OCI-LY7 (cell line): ENCODE measurements at regions not wholly inside any gene's neighbourhood (a gene's known extent, or its start where the extent isn't known, plus 50 kb on each side); places are given as distances from the start of the nearest gene placed in this dataset.

Experiments used
- BruUV-seq: library from RNA; stranded (reverse); fragments of 400-500 nt; replicated peaks from 2 replicates; lab custom pipeline; 2021; lab: Mats Ljungman, UMichigan
- CTCF ChIA-PET: fragments of 300-600 bp; sonication (Branson Sonifier 250); formaldehyde crosslinking; loops from one replicate; lab custom pipeline; 2022; ENCODE audit warnings: antibody characterized with exemption; ENCODE audit not compliant: unreplicated experiment; lab: Charles Lee
- POLR2A ChIA-PET: fragments of 300-600 bp; sonication (Branson Sonifier 250); formaldehyde crosslinking; loops from one replicate; lab custom pipeline; 2022; ENCODE audit warnings: antibody characterized with exemption; lab: Charles Lee
- DNase-seq: peaks from one replicate; pipeline ENCODE4 v3.0.0-alpha.2; 2015; ENCODE audit warnings: low spot score
- H2AFZ ChIP-seq: fragments of 200-600 bp; sonication (generic), shearing (Covaris generic); 2 replicates; pipeline ENCODE4 v1.6.1; 2014; ENCODE audit warnings: mild to moderate bottlenecking, antibody characterized with exemption, low read length, moderate library complexity
- H3K27ac ChIP-seq: fragments of 200-600 bp; sonication (generic); 2 replicates; pipeline ENCODE4 v1.5.1; 2014; ENCODE audit warnings: mixed run types, low read depth, mild to moderate bottlenecking, moderate library complexity, low read length, inconsistent platforms; ENCODE audit not compliant: poor library complexity, severe bottlenecking
- H3K36me3 ChIP-seq: fragments of 200-600 bp; sonication (generic); 2 replicates; pipeline ENCODE4 v1.6.1; 2014; ENCODE audit warnings: mild to moderate bottlenecking, antibody characterized with exemption, low read length, moderate library complexity, mixed read lengths; ENCODE audit not compliant: insufficient read depth
- H3K4me1 ChIP-seq: fragments of 200-600 bp; sonication (generic); 2 replicates; pipeline ENCODE4 v1.5.1; 2014; ENCODE audit warnings: mild to moderate bottlenecking, low read length; ENCODE audit not compliant: insufficient read depth, poor library complexity, severe bottlenecking
- H3K4me2 ChIP-seq: fragments of 200-600 bp; sonication (generic); 2 replicates; pipeline ENCODE4 v1.6.1; 2014; ENCODE audit warnings: mild to moderate bottlenecking, low read length
- H3K4me3 ChIP-seq: fragments of 200-600 bp; sonication (generic); 2 replicates; pipeline ENCODE4 v1.5.1; 2014; ENCODE audit warnings: mild to moderate bottlenecking, low read depth, low read length; ENCODE audit not compliant: poor library complexity, severe bottlenecking
- H3K79me2 ChIP-seq: fragments of 200-600 bp; sonication (generic); 2 replicates; pipeline ENCODE4 v1.6.1; 2016; ENCODE audit warnings: low read depth, mild to moderate bottlenecking, low read length, moderate library complexity, mixed read lengths; ENCODE audit not compliant: insufficient read depth
- H3K9me2 ChIP-seq: fragments of 200-600 bp; sonication (generic); 2 replicates; pipeline ENCODE4 v1.6.1; 2016; ENCODE audit warnings: mild to moderate bottlenecking, low read length, mixed read lengths; ENCODE audit not compliant: insufficient read depth
- H3K9me3 ChIP-seq: fragments of 200-600 bp; sonication (generic); 2 replicates; pipeline ENCODE4 v1.6.1; 2014; ENCODE audit warnings: mild to moderate bottlenecking, mixed run types, low read length, mixed read lengths
- H4K20me1 ChIP-seq: fragments of 200-600 bp; sonication (generic); 2 replicates; pipeline ENCODE4 v1.6.1; 2014; ENCODE audit warnings: mild to moderate bottlenecking, antibody characterized with exemption, low read length, moderate library complexity, mixed read lengths; ENCODE audit not compliant: insufficient read depth
- EZH2phosphoT487 ChIP-seq: fragments of 200-600 bp; sonication (generic); IDR thresholded peaks from 2 replicates; pipeline ENCODE4 v1.6.1; 2018; ENCODE audit warnings: low read depth, borderline replicate concordance, mild to moderate bottlenecking, mixed run types, antibody characterized with exemption, low read length, moderate library complexity, mixed read lengths
- intact Hi-C: fragments of 100-400 bp; cut with micrococcal nuclease; formaldehyde crosslinking; loops from one replicate; pipeline ENCODE4 v1.10.0; 2022; ENCODE audit not compliant: unreplicated experiment
- TF ChIP-seq, protein P1 (sequence below): fragments of 200-600 bp; sonication (generic); conservative IDR thresholded peaks from 2 replicates; pipeline ENCODE4 v1.5.1; 2014; ENCODE audit warnings: mild to moderate bottlenecking, antibody characterized with exemption, low read length, moderate library complexity, mixed read lengths

DNA sequence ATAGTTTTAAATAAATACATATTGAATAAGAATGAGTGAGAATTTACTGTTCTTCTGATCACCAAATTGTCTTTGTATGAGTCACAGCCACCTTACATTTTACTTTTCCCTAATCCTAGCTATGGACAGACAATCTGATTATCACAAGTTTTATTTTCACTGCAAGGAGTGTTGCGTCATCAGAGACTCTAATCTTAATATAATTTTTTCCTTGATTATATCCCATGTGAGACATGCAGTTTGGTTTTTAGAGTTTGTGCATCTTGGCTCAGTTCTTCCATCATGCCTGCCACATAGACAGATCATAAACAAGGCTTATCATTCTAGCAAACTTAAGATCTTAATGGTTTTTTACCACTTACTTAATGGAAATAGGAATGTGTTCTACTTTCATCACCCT lies 478.5 kb upstream of the CDH18 start:
- no peak for DNase-seq
- BruUV-seq: no TSS peak
- intact Hi-C loops: no loop called here
- H4K20me1 ChIP-seq: no peaks in the 10 kb centered on the region
- no peaks in the 10 kb centered on the region for H3K36me3 ChIP-seq
- no peaks in the 10 kb centered on the region for H3K9me3 ChIP-seq
- no peak overlapping the region for H3K27ac ChIP-seq
- no peak for TF ChIP-seq EZH2phosphoT487
- TF ChIP-seq, protein P1, sequence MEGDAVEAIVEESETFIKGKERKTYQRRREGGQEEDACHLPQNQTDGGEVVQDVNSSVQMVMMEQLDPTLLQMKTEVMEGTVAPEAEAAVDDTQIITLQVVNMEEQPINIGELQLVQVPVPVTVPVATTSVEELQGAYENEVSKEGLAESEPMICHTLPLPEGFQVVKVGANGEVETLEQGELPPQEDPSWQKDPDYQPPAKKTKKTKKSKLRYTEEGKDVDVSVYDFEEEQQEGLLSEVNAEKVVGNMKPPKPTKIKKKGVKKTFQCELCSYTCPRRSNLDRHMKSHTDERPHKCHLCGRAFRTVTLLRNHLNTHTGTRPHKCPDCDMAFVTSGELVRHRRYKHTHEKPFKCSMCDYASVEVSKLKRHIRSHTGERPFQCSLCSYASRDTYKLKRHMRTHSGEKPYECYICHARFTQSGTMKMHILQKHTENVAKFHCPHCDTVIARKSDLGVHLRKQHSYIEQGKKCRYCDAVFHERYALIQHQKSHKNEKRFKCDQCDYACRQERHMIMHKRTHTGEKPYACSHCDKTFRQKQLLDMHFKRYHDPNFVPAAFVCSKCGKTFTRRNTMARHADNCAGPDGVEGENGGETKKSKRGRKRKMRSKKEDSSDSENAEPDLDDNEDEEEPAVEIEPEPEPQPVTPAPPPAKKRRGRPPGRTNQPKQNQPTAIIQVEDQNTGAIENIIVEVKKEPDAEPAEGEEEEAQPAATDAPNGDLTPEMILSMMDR: no peak
- H2AFZ ChIP-seq: no peak overlapping the region
- POLR2A ChIA-PET: interaction anchor here (0.6 kb wide), 1 partner anchor 11 kb away, joined by 5 read pairs; no protein-coding TSS in a partner anchor
- CTCF ChIA-PET: no interaction called here
- no peaks in the 10 kb centered on the region for H3K79me2 ChIP-seq
- H3K9me2 ChIP-seq: no peaks in the 10 kb centered on the region
- no peak overlapping the region for H3K4me2 ChIP-seq
- no peak overlapping the region for H3K4me3 ChIP-seq
- H3K4me1 ChIP-seq: no peaks in the 10 kb centered on the region

DNA sequence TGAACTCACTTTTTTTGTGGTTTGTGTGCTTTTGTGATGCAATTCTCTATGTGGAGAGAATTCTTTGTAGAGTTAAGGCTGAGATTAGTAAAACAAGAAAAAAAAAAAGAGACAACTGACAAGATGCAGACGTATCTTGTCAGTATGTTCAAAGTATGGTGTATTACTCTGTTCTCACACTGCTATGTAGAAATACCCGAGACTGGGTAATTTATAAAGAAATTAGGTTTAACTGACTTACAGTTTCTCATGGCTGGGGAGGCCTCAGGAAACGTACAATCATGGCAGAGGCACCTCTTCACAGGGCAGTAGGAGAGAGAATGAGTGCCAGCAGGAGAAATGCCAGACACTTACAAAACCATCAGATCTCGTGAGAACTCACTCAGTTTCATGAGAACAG lies 475.2 kb upstream of the CDH18 start:
- CTCF ChIA-PET: no interaction called here
- Histone ChIP-seq H3K27ac (no peak overlapping the region), H3K4me2 (no peak overlapping the region), H3K36me3 (no peaks in the 10 kb centered on the region), H3K9me3 (no peaks in the 10 kb centered on the region), H2AFZ (no peak overlapping the region), H3K79me2 (no peaks in the 10 kb centered on the region), H3K4me1 (no peaks in the 10 kb centered on the region), H3K9me2 (no peaks in the 10 kb centered on the region), H4K20me1 (no peaks in the 10 kb centered on the region), H3K4me3 (no peak overlapping the region)
- no peak for DNase-seq
- POLR2A ChIA-PET: no interaction called here
- TF ChIP-seq, protein P1: no peak
- TF ChIP-seq EZH2phosphoT487: no peak
- intact Hi-C loops: no loop called here
- no TSS peak for BruUV-seq

GRCh38 chr5:20446121-20446520 lies 458.1 kb upstream of the CDH18 start:
- Histone ChIP-seq H3K4me3 (no peak overlapping the region), H4K20me1 (no peaks in the 10 kb centered on the region), H2AFZ (no peak overlapping the region), H3K27ac (no peak overlapping the region), H3K36me3 (no peaks in the 10 kb centered on the region), H3K9me3 (0 out of 2 replicates have a peak, but pooled peaks cover 7% of the 10 kb centered on the region), H3K79me2 (no peaks in the 10 kb centered on the region), H3K4me1 (no peaks in the 10 kb centered on the region), H3K4me2 (no peak overlapping the region), H3K9me2 (no peaks in the 10 kb centered on the region)
- TF ChIP-seq, protein P1: no peak
- no peak for TF ChIP-seq EZH2phosphoT487
- POLR2A ChIA-PET: no interaction called here
- BruUV-seq: no TSS peak
- DNase-seq: no peak
- CTCF ChIA-PET: no interaction called here
- intact Hi-C loops: no loop called here
